ENCODE measurements at regions not wholly inside any gene's neighbourhood (a gene's known extent, or its start where the extent isn't known, plus 50 kb on each side); places are given as distances from the start of the nearest gene placed in this dataset.
A peak's percentile ranks its signal among the peaks of the same experiment; 100 is the strongest.

GRCh38 chr12:126747530-126748149 is 1519.3 kb upstream of the TMEM132C start:
- no peak for DNase-seq

DNA sequence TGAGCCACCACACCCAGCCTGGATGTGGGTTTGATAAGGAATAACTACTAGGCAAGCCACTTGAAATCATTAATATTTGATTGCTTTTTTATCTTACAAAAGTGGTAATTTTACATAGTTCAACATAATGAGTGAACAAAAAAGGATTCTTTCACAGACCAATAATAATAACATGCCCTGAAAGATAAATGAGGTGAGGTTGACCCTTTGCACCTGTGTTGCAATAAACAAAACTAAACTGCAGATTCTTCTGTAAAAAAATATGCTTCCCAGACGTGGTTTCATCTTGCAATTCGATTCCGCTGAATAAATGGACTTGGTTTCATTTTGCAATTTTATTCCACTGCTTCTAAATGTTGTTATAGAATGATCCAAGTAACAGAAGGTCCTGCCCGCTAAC is 1514.9 kb upstream of the TMEM132C start:
- DNase-seq: no peak

DNA sequence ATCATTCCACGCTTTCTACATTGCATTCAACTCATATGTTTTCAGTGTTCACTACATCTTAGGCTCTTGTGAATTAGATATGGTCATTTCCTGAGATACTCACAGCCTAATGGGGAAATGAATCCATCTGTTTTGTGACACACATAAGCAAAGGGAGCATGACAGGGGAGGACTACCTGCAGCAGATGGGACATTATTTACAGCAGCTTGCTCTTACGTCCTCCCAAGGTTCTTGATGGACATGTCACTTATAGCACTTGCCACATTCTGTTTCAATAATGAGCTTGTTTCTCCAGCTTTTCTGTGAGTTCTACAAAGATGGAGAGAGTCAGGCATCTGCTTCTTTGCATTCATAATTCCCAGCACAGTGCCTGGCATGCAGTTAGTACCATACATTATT is 1509.6 kb upstream of the TMEM132C start:
- DNase-seq: no peak

DNA sequence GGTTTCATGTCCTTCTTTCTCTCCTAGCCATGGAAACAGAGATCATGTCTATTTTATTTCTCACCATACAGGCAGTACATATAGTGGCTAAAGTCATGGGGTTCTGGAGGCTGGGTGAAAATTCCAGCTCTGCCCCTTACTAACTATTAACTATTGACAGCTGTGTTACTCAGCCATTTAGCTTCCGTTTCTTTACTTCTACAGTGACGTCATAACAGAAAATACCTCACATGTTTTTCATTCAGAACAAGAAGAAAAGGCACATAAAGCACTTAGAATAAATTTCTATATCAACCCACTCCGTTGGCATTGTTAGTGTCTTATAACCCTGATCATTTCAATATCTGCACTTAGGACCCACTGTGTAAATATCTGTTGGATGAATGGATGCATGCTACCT is 1506.9 kb upstream of the TMEM132C start:
- DNase-seq: no peak

- no peak for DNase-seq
Observed at GRCh38 chr12:126761420-126761819, 1505.5 kb upstream of the TMEM132C start.

DNA sequence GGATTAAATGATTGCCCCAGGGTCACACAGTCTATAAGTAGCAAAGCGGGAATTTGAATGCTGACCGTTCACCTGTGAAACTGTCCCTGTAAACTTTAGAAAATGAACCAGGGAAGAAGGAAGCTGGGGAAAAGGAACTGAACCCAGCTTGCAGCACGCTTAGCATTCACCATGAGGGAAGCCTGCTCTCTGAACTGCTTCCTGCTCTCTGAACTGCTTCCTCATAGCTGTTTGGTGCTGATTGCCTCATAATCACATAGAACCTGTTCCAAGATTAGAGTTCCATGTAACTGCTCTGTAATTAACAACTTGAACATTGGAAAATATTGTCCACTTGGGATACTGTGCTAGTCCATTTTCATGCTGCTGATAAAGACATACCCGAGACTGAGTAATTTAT is 1504.8 kb upstream of the TMEM132C start:
- no peak for DNase-seq

DNA sequence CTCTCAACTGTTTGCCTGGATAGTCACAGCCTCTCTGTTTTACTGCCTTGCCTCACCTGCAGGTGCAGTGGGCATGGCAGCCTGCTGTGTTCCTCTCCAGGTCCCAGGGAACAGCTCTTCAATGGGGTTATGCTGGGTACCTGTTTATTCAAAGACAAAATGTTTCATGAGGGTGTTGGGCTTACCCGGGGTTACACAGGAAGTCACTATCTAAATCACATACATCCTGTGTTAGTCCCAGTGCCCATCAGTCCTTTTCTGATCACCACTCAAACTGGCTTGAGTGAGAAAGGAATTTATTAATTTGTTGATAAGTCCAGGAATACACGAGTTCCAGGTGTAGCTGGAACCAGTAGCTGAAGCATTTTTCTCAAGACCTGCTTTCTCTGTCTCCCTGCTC is 1503.6 kb upstream of the TMEM132C start:
- DNase-seq: no peak

DNA sequence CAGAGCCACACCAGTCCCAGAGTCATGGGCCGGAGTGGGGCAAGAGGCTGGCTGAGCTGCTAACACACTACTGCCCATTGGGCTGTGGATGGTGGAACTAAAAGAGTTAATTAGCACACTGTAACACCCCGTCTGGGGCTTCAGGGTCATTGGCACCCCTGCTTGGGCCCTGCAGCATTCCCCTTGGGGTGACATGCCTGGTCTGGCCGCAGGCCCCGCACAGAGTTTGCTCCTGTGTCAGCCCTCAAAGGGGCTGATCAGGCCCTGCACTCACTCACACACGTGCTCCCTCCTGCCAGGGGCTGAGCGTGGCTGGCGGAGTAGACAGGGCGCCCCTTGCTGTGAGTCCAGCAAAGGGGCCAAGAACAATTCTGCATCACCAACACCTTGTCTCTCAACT is 1499.6 kb upstream of the TMEM132C start:
- DNase-seq: no peak

GRCh38 chr12:126768517-126768916 is 1498.5 kb upstream of the TMEM132C start:
- no peak for DNase-seq

DNA sequence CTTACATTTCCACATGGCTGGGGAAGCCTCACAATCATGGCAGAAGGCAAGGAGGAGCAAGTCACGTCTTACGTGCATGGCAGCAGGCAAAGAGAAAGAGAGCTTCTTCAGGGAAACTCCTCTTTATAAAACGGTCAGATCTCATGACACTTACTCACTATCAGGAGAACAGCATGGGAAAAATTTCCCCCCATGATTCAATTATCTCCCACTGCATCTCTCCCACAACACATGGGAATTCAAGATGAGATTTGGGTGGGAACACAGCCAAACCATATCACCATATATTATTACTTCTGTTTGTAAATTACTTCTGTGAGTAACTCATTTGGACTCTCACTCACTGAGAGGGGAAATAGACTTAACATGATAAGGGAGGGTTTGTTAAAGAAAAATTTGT is 1496.8 kb upstream of the TMEM132C start:
- DNase-seq: no peak

DNA sequence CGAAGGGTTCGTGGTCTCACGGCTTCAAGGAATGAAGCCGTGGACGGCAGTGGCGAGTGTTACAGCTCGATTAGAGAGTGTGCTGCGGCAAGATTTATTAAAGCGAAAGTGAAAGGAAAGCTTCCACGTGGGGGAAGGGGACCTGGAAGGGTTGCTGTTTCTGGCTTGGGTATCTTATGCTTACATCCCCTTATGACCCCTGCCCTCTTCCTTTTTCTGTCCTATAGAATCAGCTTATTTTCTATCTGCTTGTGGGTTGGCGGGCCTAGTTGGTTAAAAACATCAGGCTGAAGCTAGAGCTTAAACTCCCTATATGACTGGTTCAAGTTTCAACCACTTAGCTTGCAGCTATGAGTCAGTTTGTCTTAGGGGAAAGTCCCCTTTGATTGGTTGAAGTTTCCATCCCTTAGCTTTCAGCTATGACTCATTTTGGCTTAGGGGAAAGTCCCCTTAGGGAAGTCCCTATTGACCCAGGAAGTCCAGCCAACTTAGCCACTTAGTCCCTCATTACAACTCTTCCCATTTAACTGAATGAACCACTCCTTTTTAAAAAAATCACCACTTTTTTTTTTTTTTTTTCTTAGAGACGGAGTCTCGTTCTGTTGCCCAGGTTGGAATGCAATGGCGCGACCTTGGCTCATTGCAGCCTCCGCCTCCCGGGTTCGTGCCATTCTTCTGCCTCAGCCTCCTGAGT is 1494.7 kb upstream of the TMEM132C start:
- DNase-seq: no peak

GRCh38 chr12:126773012-126773411 is 1494.0 kb upstream of the TMEM132C start:
- no peak for DNase-seq

GRCh38 chr12:126773491-126773890 is 1493.5 kb upstream of the TMEM132C start:
- no peak for DNase-seq

DNA sequence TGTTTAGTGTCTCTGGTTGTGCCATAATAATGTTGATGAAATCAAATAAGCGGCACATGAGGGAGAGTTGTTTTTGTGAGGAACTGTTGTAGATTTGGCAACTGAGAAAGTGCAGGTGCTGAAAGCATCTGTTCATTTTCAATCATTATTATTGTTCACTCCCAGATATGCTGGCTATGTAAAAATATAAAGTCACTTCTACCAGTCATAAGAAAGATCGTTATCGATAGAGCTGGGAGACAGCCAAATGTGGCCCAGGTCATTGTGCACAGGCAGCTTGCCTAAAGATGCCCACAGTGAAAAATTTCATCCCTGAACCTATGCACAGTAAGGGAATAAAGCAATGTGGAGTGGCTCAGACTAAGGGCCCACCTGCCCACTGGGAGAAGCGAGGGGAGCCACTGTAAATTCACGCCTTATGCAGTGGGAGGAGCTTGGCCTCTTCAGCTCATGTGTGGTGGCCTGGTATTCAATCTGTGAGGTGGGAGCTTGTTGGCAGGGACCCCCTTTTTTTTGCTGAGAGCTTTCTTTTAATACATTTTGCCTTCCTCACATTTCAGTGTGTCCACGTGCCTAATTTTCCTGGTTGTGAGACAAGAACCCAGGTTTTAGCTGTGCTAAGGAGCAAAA is 1490.8 kb upstream of the TMEM132C start:
- no peak for DNase-seq

- DNase-seq: no peak
Observed at GRCh38 chr12:126780343-126780742, 1486.6 kb upstream of the TMEM132C start.

GRCh38 chr12:126781593-126781992 is 1485.4 kb upstream of the TMEM132C start:
- no peak for DNase-seq

GRCh38 chr12:126782083-126782482 is 1484.9 kb upstream of the TMEM132C start:
- DNase-seq: no peak

DNA sequence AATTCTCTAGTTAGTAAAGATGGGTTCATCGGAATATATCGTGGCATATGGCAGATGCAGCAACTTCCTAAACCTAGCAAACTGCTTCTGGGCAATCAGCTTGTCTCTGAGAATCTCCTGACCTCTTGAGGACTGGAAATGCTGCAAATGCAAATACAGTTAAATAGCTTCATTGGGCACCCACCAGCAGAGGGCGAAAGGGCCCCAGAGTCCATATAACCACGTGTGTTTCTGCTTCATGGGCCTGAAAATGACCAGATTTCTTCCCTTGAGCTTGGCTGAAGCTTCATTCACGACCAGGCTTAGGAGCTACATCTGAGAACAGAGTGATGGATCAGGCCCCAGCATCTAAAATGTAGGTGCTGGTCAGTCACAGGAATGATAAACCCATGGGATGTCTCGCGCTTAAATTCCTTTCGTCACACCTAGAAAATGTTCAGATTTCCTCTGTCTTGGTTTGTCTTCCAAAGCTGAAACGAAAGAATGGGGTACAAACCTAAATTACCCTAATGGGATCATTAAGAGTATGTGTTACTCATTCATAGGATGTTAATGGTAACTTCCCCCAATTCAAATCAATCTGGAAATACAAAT is 1482.5 kb upstream of the TMEM132C start:
- DNase-seq: peak; percentile 6

DNA sequence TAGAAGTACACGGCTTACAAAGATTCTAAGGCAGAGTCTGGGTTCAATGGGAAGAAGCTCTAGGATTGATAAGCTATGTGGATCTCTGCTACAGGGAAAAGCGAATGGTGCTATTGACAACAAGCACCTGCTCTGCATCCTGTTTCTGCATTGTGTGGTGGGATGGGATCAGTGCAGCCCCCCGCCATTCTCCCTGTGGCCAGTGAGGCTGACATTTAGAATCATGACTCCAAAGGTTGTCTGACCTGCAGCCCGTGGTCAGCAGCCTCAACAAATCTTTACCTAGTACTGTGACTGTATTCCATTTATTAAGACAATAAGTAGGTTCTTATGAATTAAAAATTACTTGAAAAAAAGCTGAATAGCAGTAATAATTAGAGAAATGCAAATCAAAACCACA is 1477.0 kb upstream of the TMEM132C start:
- DNase-seq: no peak

DNA sequence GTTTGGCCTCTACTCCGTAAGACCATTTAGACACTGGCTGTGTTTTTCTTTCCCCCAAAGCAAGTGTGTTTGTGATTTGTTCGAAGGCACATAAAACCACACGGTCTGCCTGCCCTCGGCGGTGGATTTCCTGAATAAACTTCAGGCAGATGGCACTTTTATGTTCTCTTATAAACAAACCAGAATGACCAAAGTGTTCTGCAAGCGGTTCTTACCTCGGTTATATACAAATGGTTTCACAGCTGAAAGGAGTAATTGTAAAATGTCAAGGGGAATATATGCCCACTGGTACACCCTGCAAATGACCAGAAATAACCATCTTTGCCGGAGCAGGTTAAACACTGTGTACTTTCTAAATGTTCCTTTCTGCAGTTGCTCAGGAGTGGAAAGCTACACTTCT is 1475.8 kb upstream of the TMEM132C start:
- no peak for DNase-seq

DNA sequence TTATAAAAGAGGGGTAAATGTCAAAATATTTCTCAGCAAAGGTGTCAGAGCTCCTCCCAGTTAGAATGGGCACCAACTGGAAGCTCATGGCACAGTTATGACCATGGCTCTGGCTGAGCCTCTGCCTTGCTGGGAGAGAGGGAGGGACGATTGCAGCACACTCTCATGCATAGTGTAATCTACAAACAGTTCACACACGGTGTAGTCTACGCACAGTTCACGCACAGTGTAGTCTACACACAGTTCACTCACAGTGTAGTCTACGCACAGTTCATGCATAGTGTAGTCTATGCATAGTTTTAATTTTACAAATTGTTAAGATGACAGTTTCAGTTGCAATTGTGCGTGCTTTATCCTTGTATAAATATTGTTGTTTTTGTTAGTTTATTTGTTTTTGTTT is 1474.6 kb upstream of the TMEM132C start:
- DNase-seq: no peak

DNA sequence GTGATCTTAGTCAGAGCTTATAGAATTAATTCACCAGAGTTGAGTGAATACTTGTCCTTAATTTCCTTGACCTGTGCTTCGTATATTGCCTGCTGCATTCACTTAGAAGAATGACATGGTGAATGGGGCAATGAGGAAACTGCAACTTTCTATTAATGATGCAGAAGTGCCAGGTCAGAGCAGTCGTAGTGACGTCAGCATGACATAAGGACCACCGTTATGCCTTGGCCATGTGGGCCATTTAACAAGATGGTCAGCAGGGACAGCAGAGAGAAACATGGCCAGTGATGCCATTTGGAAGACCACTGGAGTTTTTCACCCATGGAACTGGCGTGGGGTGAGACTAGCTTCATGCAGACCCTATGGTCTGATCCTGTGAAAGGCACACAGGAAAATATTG is 1469.4 kb upstream of the TMEM132C start:
- DNase-seq: no peak

DNA sequence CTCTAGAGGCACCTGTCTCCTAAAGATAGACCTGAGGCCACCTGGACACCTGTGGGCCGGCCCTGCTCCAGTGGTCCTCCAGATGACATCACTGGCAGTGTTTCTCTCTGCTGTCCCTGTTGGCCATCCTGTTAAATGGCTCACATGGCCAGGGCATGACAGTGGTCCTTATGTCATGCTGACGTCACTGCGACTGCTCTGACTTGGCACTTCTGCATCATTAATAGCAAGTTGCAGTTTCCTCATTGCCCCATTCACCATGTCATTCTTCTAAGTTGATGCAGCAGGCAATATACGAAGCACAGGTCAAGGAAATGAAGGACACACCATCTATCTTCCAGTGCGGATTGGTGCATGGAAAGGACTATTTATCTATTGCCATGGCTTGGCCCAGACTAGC is 1468.5 kb upstream of the TMEM132C start:
- DNase-seq: no peak

- DNase-seq: no peak
Observed at GRCh38 chr12:126807312-126807865, 1459.6 kb upstream of the TMEM132C start.

Measured in amniotic stem cell (primary cell).